ENCODE measurements at regions not wholly inside any gene's neighbourhood (a gene's known extent, or its start where the extent isn't known, plus 50 kb on each side); places are given as distances from the start of the nearest gene placed in this dataset.

- H2AFZ ChIP-seq (ENCODE audit: low read depth, low read length): no peak overlapping the region
- TF ChIP-seq CTCF (IDR thresholded peaks at IDR 0.05; ENCODE audit: low read depth, low read length) (no peak), EZH2phosphoT487 (IDR thresholded peaks at IDR 0.05; ENCODE audit: low read depth) (no peak)
Measured at GRCh38 chr18:77522051-77522675, 272.5 kb downstream of the GALR1 start.

GRCh38 chr18:77524909-77525308 lies 275.3 kb downstream of the GALR1 start:
- H3K36me3 ChIP-seq (replicated peaks; ENCODE audit: low read depth, low read length): no peaks in the 10 kb centered on the region
- H3K4me1 ChIP-seq (ENCODE audit: low read length): peaks cover 3% of the 10 kb centered on the region; the same call in 1 of the 2 replicates
- H3K4me2 ChIP-seq (ENCODE audit: low read length): no peak overlapping the region
- H4K20me1 ChIP-seq (ENCODE audit: insufficient read depth, low read length): no peaks in the 10 kb centered on the region
- no peak overlapping the region for H2AFZ ChIP-seq (ENCODE audit: low read depth, low read length)
- H3K9me3 ChIP-seq (ENCODE audit: insufficient read depth, low read length): no peaks in the 10 kb centered on the region
- no peak overlapping the region for H3K27ac ChIP-seq (ENCODE audit: low read length)
- H3K27me3 ChIP-seq (ENCODE audit: low read depth, low read length): no peaks in the 10 kb centered on the region
- no peak overlapping the region for H3K9ac ChIP-seq (ENCODE audit: low read length)
- no peak for TF ChIP-seq CTCF (IDR thresholded peaks at IDR 0.05; ENCODE audit: low read depth, low read length)
- TF ChIP-seq EZH2phosphoT487 (IDR thresholded peaks at IDR 0.05; ENCODE audit: low read depth): no peak
- H3K79me2 ChIP-seq (ENCODE audit: low read length): no peaks in the 10 kb centered on the region
- no peak overlapping the region for H3K4me3 ChIP-seq (ENCODE audit: low read length)

More at GRCh38 chr18:77522051-77522675, 272.5 kb downstream of the GALR1 start:
- no peak overlapping the region for H3K4me3 ChIP-seq (ENCODE audit: low read length)
- no peaks in the 10 kb centered on the region for H3K9me3 ChIP-seq (ENCODE audit: insufficient read depth, low read length)
- H3K27ac ChIP-seq (ENCODE audit: low read length): no peak overlapping the region
- no peaks in the 10 kb centered on the region for H4K20me1 ChIP-seq (ENCODE audit: insufficient read depth, low read length)
- no peak overlapping the region for H3K9ac ChIP-seq (ENCODE audit: low read length)
- H3K36me3 ChIP-seq (replicated peaks; ENCODE audit: low read depth, low read length): no peaks in the 10 kb centered on the region
- H3K4me1 ChIP-seq (ENCODE audit: low read length): peaks cover 3% of the 10 kb centered on the region; the same call in 1 of the 2 replicates
- H3K79me2 ChIP-seq (ENCODE audit: low read length): no peaks in the 10 kb centered on the region
- no peaks in the 10 kb centered on the region for H3K27me3 ChIP-seq (ENCODE audit: low read depth, low read length)
- no peak overlapping the region for H3K4me2 ChIP-seq (ENCODE audit: low read length)

- no peaks in the 10 kb centered on the region for H3K27me3 ChIP-seq (ENCODE audit: low read depth, low read length)
- TF ChIP-seq CTCF (IDR thresholded peaks at IDR 0.05; ENCODE audit: low read depth, low read length): no peak
- no peak for TF ChIP-seq EZH2phosphoT487 (IDR thresholded peaks at IDR 0.05; ENCODE audit: low read depth)
- peaks cover 3% of the 10 kb centered on the region; the same call in 1 of the 2 replicates for H3K4me1 ChIP-seq (ENCODE audit: low read length)
- H4K20me1 ChIP-seq (ENCODE audit: insufficient read depth, low read length): no peaks in the 10 kb centered on the region
- H3K79me2 ChIP-seq (ENCODE audit: low read length): no peaks in the 10 kb centered on the region
- H3K27ac ChIP-seq (ENCODE audit: low read length): no peak overlapping the region
- H2AFZ ChIP-seq (ENCODE audit: low read depth, low read length): no peak overlapping the region
- no peaks in the 10 kb centered on the region for H3K9me3 ChIP-seq (ENCODE audit: insufficient read depth, low read length)
- no peak overlapping the region for H3K4me2 ChIP-seq (ENCODE audit: low read length)
- no peak overlapping the region for H3K4me3 ChIP-seq (ENCODE audit: low read length)
- H3K9ac ChIP-seq (ENCODE audit: low read length): no peak overlapping the region
- no peaks in the 10 kb centered on the region for H3K36me3 ChIP-seq (replicated peaks; ENCODE audit: low read depth, low read length)
Measured at GRCh38 chr18:77526962-77527361, 277.3 kb downstream of the GALR1 start.

- no peaks in the 10 kb centered on the region for H3K27me3 ChIP-seq (ENCODE audit: low read depth, low read length)
- H3K79me2 ChIP-seq (ENCODE audit: low read length): no peaks in the 10 kb centered on the region
- H3K36me3 ChIP-seq (replicated peaks; ENCODE audit: low read depth, low read length): no peaks in the 10 kb centered on the region
- no peak overlapping the region for H3K27ac ChIP-seq (ENCODE audit: low read length)
- H3K4me1 ChIP-seq (ENCODE audit: low read length): peaks cover 3% of the 10 kb centered on the region; the same call in 1 of the 2 replicates
- no peaks in the 10 kb centered on the region for H3K9me3 ChIP-seq (ENCODE audit: insufficient read depth, low read length)
- H4K20me1 ChIP-seq (ENCODE audit: insufficient read depth, low read length): no peaks in the 10 kb centered on the region
- TF ChIP-seq CTCF (IDR thresholded peaks at IDR 0.05; ENCODE audit: low read depth, low read length) (no peak), EZH2phosphoT487 (IDR thresholded peaks at IDR 0.05; ENCODE audit: low read depth) (no peak)
- H3K4me3 ChIP-seq (ENCODE audit: low read length): no peak overlapping the region
- H2AFZ ChIP-seq (ENCODE audit: low read depth, low read length): no peak overlapping the region
- H3K4me2 ChIP-seq (ENCODE audit: low read length): no peak overlapping the region
- H3K9ac ChIP-seq (ENCODE audit: low read length): no peak overlapping the region
Measured at GRCh38 chr18:77528872-77529271, 279.2 kb downstream of the GALR1 start.
